ENCODE measurements at regions not wholly inside any gene's neighbourhood (a gene's known extent, or its start where the extent isn't known, plus 50 kb on each side); places are given as distances from the start of the nearest gene placed in this dataset.
A peak's percentile ranks its signal among the peaks of the same experiment; 100 is the strongest.
"Not testable (repeated sequence)": the region's sequence is repeated elsewhere in the genome, so short reads cannot be mapped to it uniquely, and the experiment has no call there.

DNA sequence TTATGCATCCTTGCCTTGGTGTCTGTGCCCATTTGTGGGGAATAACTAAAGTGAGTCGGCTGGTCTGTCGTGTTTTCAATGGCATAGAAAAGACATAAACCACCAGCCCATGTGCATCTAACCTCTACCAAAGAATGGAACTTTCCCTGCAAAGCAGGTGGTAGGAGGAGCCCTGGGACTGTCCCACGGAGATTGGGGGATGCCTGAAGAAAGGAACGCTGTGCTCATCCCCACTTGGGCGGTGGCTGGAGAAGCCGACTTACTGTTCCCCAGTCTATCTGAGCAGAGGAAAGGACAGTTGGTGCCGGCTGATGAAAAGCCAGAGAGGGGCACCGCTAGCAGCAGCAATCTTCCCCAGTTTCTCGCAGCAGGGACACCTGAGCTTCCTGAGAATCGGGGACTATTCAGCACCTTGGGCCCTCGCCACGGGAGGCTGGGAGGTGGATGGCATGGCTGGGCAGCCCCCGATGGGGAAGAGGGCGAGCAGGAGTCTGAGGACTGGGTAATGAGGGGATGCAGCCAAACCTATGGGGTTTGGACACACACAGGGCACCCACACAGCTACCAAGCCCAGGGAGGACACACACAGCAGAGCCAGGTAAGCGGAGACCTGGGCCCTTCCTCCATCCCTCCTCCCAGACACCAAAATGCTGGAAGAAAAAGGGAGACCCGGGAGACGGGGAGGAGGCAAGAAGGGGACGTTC, 53.7 kb upstream of the AGAP1 start:
- Histone ChIP-seq H2AK5ac (ENCODE audit: low read depth, low read length) (no peak overlapping the region), H3K4me3 (ENCODE audit: low read length in 2 of 2) (no peak overlapping the region), H4K8ac (ENCODE audit: low read depth, low read length) (no peak overlapping the region), H2AFZ (ENCODE audit: low read length) (no peak overlapping the region), H3K4ac (ENCODE audit: low read length) (no peak overlapping the region), H3K36me3 (replicated peaks in 1 of 2; ENCODE audit: control insufficient read depth in 2 of 2, insufficient read depth in 2 of 2, low read length in 2 of 2) (no peaks in the 10 kb centered on the region), H3K9ac (ENCODE audit: low read depth, low read length, poor library complexity) (no peak overlapping the region), H2BK12ac (ENCODE audit: low read length) (no peak overlapping the region), H3K18ac (ENCODE audit: low read length) (no peak overlapping the region), H3K27ac (replicated peaks; ENCODE audit: low read length) (no peak overlapping the region), H3K4me2 (ENCODE audit: insufficient read depth, low read length, poor library complexity, severe bottlenecking) (no peak overlapping the region), H4K91ac (ENCODE audit: low read depth, low read length, poor library complexity) (no peak overlapping the region), H3K9me3 (replicated peaks in 1 of 2; ENCODE audit: control insufficient read depth in 2 of 2, insufficient read depth in 1 of 2, low read depth in 1 of 2, low read length in 2 of 2) (peaks cover 0 to 2% of the 10 kb centered on the region in 2 donors), H3K23ac (ENCODE audit: low read depth, low read length, poor library complexity) (peak overlapping the region; percentile 13), H2BK120ac (ENCODE audit: low read depth, low read length) (no peak overlapping the region), H3K79me1 (ENCODE audit: low read depth, low read length) (no peaks in the 10 kb centered on the region), H3K27me3 (ENCODE audit: control insufficient read depth in 3 of 3, insufficient read depth in 3 of 3, low read depth in 1 of 3, low read length in 3 of 3) (peaks cover 0 to 4% (median 0%) of the 10 kb centered on the region in 3 experiments), H2BK15ac (ENCODE audit: low read length) (no peak overlapping the region), H3K14ac (ENCODE audit: low read length) (no peak overlapping the region), H3K4me1 (ENCODE audit: control insufficient read depth in 2 of 2, insufficient read depth in 1 of 2, low read depth in 1 of 2, low read length in 2 of 2) (no peaks in the 10 kb centered on the region), H2BK5ac (ENCODE audit: low read length) (no peak overlapping the region)
- no peak for DNase-seq (ENCODE audit: low spot score)
- WGBS, 2 donors (ENCODE audit: extremely low coverage in 2 of 2, insufficient read length in 2 of 2, insufficient replicate concordance in 1 of 2) = no CpG with 5 or more reads among the region's 18 CpGs

DNA sequence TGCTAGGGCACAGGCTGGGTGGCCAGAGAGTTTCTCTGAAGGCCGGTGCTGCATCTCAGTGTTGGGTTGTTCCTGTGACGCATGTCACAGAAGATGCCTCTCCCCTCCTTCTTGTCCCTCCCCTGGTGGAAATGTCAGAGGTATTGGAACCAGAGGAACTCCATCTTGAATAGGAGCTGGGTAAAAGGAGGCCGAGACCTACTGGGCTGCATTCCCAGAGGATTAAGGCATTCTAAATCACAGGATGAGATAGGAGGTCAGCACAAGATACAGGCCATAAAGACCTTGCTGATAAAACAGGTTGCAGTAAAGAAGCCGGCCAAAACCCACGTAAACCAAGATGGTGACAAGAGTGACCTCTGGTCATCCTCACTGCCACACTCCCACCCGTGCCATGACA, 50.3 kb upstream of the AGAP1 start:
- H3K4ac ChIP-seq (ENCODE audit: low read length); H3K27ac ChIP-seq (replicated peaks; ENCODE audit: low read length); H3K9ac ChIP-seq (ENCODE audit: low read depth, low read length, poor library complexity); DNase-seq (ENCODE audit: low spot score); H2BK12ac ChIP-seq (ENCODE audit: low read length); H3K27me3 ChIP-seq (ENCODE audit: control insufficient read depth in 3 of 3, insufficient read depth in 3 of 3, low read depth in 1 of 3, low read length in 3 of 3); H3K9me3 ChIP-seq (replicated peaks in 1 of 2; ENCODE audit: control insufficient read depth in 2 of 2, insufficient read depth in 1 of 2, low read depth in 1 of 2, low read length in 2 of 2); H2AK5ac ChIP-seq (ENCODE audit: low read depth, low read length); H3K36me3 ChIP-seq (replicated peaks in 1 of 2; ENCODE audit: control insufficient read depth in 2 of 2, insufficient read depth in 2 of 2, low read length in 2 of 2); H3K4me3 ChIP-seq (ENCODE audit: low read length in 2 of 2); H3K18ac ChIP-seq (ENCODE audit: low read length); H3K14ac ChIP-seq (ENCODE audit: low read length); H2BK15ac ChIP-seq (ENCODE audit: low read length); H3K4me2 ChIP-seq (ENCODE audit: insufficient read depth, low read length, poor library complexity, severe bottlenecking); H2BK5ac ChIP-seq (ENCODE audit: low read length); H2BK120ac ChIP-seq (ENCODE audit: low read depth, low read length); H3K79me1 ChIP-seq (ENCODE audit: low read depth, low read length); H4K8ac ChIP-seq (ENCODE audit: low read depth, low read length); H4K91ac ChIP-seq (ENCODE audit: low read depth, low read length, poor library complexity); H3K23ac ChIP-seq (ENCODE audit: low read depth, low read length, poor library complexity); H2AFZ ChIP-seq (ENCODE audit: low read length); H3K4me1 ChIP-seq (ENCODE audit: control insufficient read depth in 2 of 2, insufficient read depth in 1 of 2, low read depth in 1 of 2, low read length in 2 of 2): not testable (repeated sequence)
- no CpG with 5 or more reads among the region's 6 CpGs for WGBS, 2 donors (ENCODE audit: extremely low coverage in 2 of 2, insufficient read length in 2 of 2, insufficient replicate concordance in 1 of 2)

All from neuronal stem cell (in vitro differentiated cells).